ENCODE measurements at regions not wholly inside any gene's neighbourhood (a gene's known extent, or its start where the extent isn't known, plus 50 kb on each side); places are given as distances from the start of the nearest gene placed in this dataset.
"Not testable (repeated sequence)": the region's sequence is repeated elsewhere in the genome, so short reads cannot be mapped to it uniquely, and the experiment has no call there.

DNA sequence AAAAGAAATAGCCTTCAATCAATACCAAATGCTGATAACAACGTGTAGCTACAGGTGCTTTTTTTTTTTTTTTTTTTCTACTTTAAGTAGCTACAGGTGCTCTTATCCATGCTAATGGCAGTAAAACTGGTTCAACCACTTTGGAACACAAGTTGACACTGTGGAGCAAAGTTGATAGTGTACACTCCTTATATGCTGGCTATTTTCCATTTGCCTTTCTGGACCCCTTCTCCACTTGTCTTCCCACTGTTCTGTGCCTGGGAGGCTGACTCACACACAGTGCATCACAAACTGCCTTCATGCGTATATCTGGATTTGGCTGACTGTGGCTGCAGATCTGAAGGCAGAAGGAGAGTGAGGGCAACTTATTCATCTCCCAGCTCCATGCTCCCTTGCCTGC is 247.9 kb downstream of the MSX2 start:
- peaks cover 21% of the 10 kb centered on the region for H3K9me3 Mint-ChIP-seq
- H3K4me3 Mint-ChIP-seq, result no peak overlapping the region
- H3K27me3 Mint-ChIP-seq, result peaks cover 3% of the 10 kb centered on the region
- no peaks in the 10 kb centered on the region for H3K36me3 Mint-ChIP-seq
- no peak overlapping the region for H3K27ac Mint-ChIP-seq
- no peaks in the 10 kb centered on the region for H3K4me1 Mint-ChIP-seq

- no peaks in the 10 kb centered on the region for H3K4me1 Mint-ChIP-seq
- peaks cover 3% of the 10 kb centered on the region for H3K27me3 Mint-ChIP-seq
- H3K4me3 Mint-ChIP-seq, result no peak overlapping the region
- peaks cover 27% of the 10 kb centered on the region for H3K9me3 Mint-ChIP-seq
- H3K36me3 Mint-ChIP-seq, result peaks cover 3% of the 10 kb centered on the region
- no peak overlapping the region for H3K27ac Mint-ChIP-seq
Observed at GRCh38 chr5:174971210-174971609, 246.8 kb downstream of the MSX2 start.

- Mint-ChIP-seq H3K27me3 (peaks cover 3% of the 10 kb centered on the region), H3K4me1 (no peaks in the 10 kb centered on the region), H3K4me3 (no peak overlapping the region), H3K27ac (no peak overlapping the region), H3K9me3 (peaks cover 29% of the 10 kb centered on the region), H3K36me3 (peaks cover 3% of the 10 kb centered on the region)
Observed at GRCh38 chr5:174970502-174970901, 246.1 kb downstream of the MSX2 start.

DNA sequence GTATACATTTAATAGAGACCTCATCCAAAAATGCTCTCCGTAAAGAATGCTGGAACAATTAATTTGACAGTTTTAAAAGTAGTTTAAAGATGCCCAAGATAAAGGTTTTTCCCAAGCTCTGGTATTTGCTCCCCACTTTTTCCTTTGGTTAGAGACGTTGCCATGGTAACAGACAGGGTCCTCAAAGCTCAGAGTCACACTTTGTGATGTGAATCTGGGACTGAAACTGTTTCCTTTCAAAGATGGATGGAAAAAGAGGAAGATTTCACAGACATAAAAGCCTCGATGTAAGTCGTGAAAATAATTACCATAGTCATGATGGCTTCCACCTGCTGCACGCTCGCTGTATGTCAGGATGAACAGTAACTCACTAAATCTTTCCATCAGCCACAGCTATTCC is 229.5 kb downstream of the MSX2 start:
- H3K27ac Mint-ChIP-seq, result no peak overlapping the region
- H3K27me3 Mint-ChIP-seq, result no peaks in the 10 kb centered on the region
- H3K4me1 Mint-ChIP-seq, result no peaks in the 10 kb centered on the region
- no peaks in the 10 kb centered on the region for H3K9me3 Mint-ChIP-seq
- H3K36me3 Mint-ChIP-seq, result no peaks in the 10 kb centered on the region
- H3K4me3 Mint-ChIP-seq, result no peak overlapping the region

GRCh38 chr5:174951151-174951780 is 226.9 kb downstream of the MSX2 start:
- H3K4me1 Mint-ChIP-seq, result no peaks in the 10 kb centered on the region
- no peaks in the 10 kb centered on the region for H3K27me3 Mint-ChIP-seq
- no peaks in the 10 kb centered on the region for H3K36me3 Mint-ChIP-seq
- no peak overlapping the region for H3K27ac Mint-ChIP-seq
- H3K9me3 Mint-ChIP-seq, result no peaks in the 10 kb centered on the region
- H3K4me3 Mint-ChIP-seq, result no peak overlapping the region

DNA sequence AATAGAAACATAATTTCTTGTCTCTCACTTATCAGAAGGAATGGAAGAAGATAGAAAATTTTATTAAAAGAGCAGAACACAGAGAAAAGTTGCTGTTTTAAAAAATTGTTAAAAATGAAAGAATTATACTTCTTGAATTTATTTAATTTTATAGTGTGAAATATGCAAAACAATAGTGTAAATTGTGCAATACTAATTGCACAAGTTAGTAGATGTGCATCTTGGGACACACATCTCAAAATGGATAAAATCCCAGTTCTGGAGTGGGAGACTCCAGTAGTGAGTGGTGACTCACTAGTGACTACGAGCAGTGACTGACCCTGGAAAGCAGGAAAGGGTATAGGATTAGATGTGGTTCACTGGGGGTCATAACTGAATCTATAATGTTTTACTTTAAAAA is 223.2 kb downstream of the MSX2 start:
- Mint-ChIP-seq H3K27me3 (peaks cover 3% of the 10 kb centered on the region), H3K9me3 (no peaks in the 10 kb centered on the region), H3K36me3 (no peaks in the 10 kb centered on the region), H3K27ac (no peak overlapping the region), H3K4me3 (no peak overlapping the region), H3K4me1 (no peaks in the 10 kb centered on the region)

- H3K27me3 Mint-ChIP-seq, result peaks cover 7% of the 10 kb centered on the region
- H3K9me3 Mint-ChIP-seq, result no peaks in the 10 kb centered on the region
- no peaks in the 10 kb centered on the region for H3K4me1 Mint-ChIP-seq
- H3K36me3 Mint-ChIP-seq, result no peaks in the 10 kb centered on the region
- H3K27ac Mint-ChIP-seq, result no peak overlapping the region
- no peak overlapping the region for H3K4me3 Mint-ChIP-seq
Observed at GRCh38 chr5:174945853-174946252, 221.5 kb downstream of the MSX2 start.

DNA sequence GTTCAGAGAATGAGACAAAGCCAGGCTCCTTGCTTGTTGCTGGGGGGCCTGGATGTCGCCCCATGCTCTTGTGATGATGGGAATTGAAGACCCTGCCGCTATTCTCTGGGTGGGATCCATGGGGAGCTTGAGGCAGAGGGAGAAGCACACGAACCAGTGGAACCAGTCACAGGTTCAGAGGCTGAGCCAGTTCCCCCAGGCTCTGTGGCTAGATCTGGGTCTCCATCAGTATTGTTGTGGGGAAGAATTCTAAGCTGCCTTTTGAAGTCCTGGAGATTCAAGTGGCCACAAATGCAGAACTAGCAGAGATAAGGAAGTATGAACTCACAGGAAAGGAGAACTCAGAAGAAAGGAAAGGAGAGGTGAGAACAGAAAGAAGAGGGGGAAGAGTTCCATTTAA is 219.4 kb downstream of the MSX2 start:
- Mint-ChIP-seq H3K27ac (no peak overlapping the region), H3K27me3 (peaks cover 11% of the 10 kb centered on the region), H3K4me3 (no peak overlapping the region), H3K9me3 (no peaks in the 10 kb centered on the region), H3K4me1 (no peaks in the 10 kb centered on the region), H3K36me3 (no peaks in the 10 kb centered on the region)

- H3K9me3 Mint-ChIP-seq, H3K36me3 Mint-ChIP-seq, H3K27ac Mint-ChIP-seq, H3K4me3 Mint-ChIP-seq, H3K4me1 Mint-ChIP-seq: not testable (repeated sequence)
- peaks cover 11% of the 10 kb centered on the region for H3K27me3 Mint-ChIP-seq
Observed at GRCh38 chr5:174943002-174943401, 218.6 kb downstream of the MSX2 start.

DNA sequence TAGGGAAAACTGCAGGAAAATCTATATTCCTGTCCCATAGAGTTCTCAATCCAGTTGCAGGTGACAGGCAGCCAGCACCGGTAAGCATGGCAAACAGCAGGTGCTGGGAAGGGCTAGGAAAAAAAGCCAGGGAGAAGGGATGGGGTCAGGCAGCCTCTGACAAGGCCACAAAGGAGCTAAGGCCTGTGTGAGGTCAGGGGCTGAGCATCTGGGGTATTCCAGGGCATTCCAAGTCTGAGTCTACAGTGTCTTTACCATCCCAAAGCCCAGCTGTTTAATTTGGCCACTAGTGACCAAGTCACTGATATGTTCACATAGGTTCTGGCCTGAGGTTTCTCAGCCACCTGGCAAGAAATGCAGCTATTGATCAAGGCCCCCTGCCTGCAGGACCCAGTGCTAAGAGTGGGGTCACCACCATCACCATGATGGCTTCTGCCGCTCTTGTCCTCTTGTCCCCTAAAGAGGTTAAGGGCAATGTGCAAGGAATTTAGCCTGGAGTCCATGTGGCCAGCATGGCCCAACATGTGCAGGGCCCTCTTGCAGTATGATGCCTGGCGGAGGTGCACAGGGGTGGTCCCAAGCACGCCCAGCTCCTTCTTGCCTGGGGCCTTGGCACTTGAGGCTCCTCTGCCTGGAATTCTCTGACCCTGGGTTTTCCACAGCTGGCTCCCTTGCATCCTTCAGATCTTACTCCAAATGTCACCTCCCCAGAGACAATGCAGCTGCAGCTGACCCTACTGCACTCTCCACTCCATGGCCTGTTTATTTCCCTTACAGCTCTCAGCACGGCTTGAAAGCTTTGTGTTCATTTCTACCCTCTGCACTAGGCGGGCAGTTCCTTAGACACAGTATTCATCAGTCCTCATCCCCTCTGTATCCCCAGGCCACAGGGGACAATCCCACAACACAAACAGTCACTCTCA is 213.1 kb downstream of the MSX2 start:
- H3K27me3 Mint-ChIP-seq, result peaks cover 19% of the 10 kb centered on the region
- H3K9me3 Mint-ChIP-seq, result no peaks in the 10 kb centered on the region
- H3K4me1 Mint-ChIP-seq, result no peaks in the 10 kb centered on the region
- no peak overlapping the region for H3K4me3 Mint-ChIP-seq
- no peaks in the 10 kb centered on the region for H3K36me3 Mint-ChIP-seq
- H3K27ac Mint-ChIP-seq, result no peak overlapping the region

- no peaks in the 10 kb centered on the region for H3K9me3 Mint-ChIP-seq
- H3K36me3 Mint-ChIP-seq, result no peaks in the 10 kb centered on the region
- no peaks in the 10 kb centered on the region for H3K4me1 Mint-ChIP-seq
- peaks cover 17% of the 10 kb centered on the region for H3K27me3 Mint-ChIP-seq
- no peak overlapping the region for H3K27ac Mint-ChIP-seq
- no peak overlapping the region for H3K4me3 Mint-ChIP-seq
Observed at GRCh38 chr5:174935854-174936474, 211.6 kb downstream of the MSX2 start.

GRCh38 chr5:174931033-174931432 is 206.7 kb downstream of the MSX2 start:
- not testable (repeated sequence) for H3K36me3 Mint-ChIP-seq, H3K9me3 Mint-ChIP-seq, H3K4me1 Mint-ChIP-seq, H3K27ac Mint-ChIP-seq, H3K4me3 Mint-ChIP-seq, H3K27me3 Mint-ChIP-seq

- H3K9me3 Mint-ChIP-seq, result no peaks in the 10 kb centered on the region
- no peak overlapping the region for H3K27ac Mint-ChIP-seq
- H3K4me3 Mint-ChIP-seq, result no peak overlapping the region
- peaks cover 2% of the 10 kb centered on the region for H3K27me3 Mint-ChIP-seq
- H3K4me1 Mint-ChIP-seq, result no peaks in the 10 kb centered on the region
- no peaks in the 10 kb centered on the region for H3K36me3 Mint-ChIP-seq
Observed at GRCh38 chr5:174925586-174925985, 201.2 kb downstream of the MSX2 start.

DNA sequence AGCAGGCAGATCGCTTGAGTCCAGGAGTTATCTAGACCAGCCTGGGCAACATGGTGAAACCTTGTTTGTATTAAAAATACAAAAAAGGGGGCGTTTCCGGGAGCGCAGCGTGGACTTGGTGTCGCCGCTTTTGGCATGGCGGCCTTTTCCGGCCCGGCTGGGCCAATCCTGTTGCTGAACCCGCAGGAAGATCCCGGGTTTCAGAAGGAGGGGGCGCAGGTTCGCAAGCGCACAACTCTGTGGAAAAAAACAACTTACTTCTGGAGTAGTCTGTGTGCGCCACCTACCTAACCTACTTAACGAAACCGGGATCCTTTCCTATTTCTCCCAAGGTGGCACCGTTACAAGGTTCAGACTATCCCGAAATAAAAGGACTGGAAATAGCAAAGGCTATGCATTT is 198.6 kb downstream of the MSX2 start:
- Mint-ChIP-seq H3K27me3 (peaks cover 2% of the 10 kb centered on the region), H3K9me3 (no peaks in the 10 kb centered on the region), H3K4me3 (no peak overlapping the region), H3K36me3 (no peaks in the 10 kb centered on the region), H3K4me1 (no peaks in the 10 kb centered on the region), H3K27ac (no peak overlapping the region)

DNA sequence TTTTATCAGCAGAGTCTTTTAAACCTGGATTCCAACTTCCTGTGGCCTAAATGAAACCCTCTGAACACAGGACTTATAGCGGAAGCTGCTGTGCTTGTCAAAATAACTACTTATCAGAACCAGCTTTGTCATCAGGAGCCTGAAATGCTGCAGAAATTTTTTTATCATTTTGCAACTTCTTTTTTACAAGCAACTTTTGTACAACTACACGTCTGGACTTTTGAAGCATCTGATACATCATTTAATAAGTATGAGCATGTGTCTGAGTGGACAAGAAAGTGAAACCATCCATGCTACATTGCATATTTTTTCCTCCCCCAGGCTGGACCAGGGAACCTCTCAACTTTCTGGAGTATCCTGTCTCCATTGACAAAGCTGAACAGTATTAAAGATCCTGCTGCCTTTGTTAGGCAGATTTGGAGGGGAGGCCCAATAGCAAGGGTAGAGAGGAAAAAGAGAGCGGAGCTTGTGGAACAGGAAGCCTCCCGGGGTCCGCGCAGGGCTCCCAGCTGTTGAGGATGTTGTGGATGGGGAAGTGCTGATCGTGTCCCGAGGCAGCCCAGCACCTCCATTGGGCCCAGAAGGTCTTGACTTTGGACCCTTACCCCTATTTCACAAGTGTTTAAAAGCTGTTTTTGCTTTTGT is 196.6 kb downstream of the MSX2 start:
- H3K36me3 Mint-ChIP-seq, result no peaks in the 10 kb centered on the region
- no peak overlapping the region for H3K27ac Mint-ChIP-seq
- no peaks in the 10 kb centered on the region for H3K4me1 Mint-ChIP-seq
- H3K4me3 Mint-ChIP-seq, result no peak overlapping the region
- H3K27me3 Mint-ChIP-seq, result peaks cover 2% of the 10 kb centered on the region
- no peaks in the 10 kb centered on the region for H3K9me3 Mint-ChIP-seq

DNA sequence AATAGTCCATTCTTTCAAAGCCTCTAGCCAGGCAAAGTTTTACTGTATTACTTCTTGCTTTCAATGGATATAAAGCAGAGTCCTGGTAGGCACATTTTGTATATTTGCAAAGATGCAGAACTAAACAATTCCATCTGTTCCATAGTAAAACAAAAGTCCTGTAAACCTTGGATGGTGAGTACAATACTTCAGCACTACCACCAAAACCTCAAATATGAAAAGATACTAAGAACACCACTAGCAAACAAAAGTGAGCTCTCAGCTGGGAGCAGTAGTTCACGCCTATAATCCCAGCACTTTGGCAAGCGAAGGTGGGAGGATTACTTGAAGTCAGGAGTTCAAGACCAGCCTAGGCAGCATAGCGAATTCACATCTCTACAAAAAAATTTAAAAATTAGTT is 195.0 kb downstream of the MSX2 start:
- Mint-ChIP-seq H3K27me3 (peaks cover 7% of the 10 kb centered on the region), H3K4me3 (no peak overlapping the region), H3K9me3 (no peaks in the 10 kb centered on the region), H3K4me1 (no peaks in the 10 kb centered on the region), H3K27ac (no peak overlapping the region), H3K36me3 (no peaks in the 10 kb centered on the region)
